Neuronal stem cell (in vitro differentiated cells): ENCODE measurements at regions not wholly inside any gene's neighbourhood (a gene's known extent, or its start where the extent isn't known, plus 50 kb on each side); places are given as distances from the start of the nearest gene placed in this dataset. TPM values are rescaled to one million over a fixed set of nuclear protein-coding genes. Genes with fewer than 3 reads are reported as not detected.

Source experiments
- DNase-seq: peaks from one replicate; pipeline ENCODE4 v3.0.0-alpha.2; 2013; ENCODE audit warnings: low spot score
- H2AFZ ChIP-seq: one replicate; pipeline ENCODE4 v1.6.1; 2013; ENCODE audit warnings: mild to moderate bottlenecking, low read length, inconsistent platforms
- H2AK5ac ChIP-seq: 2 replicates; pipeline ENCODE4 v1.6.1; 2013; ENCODE audit warnings: low read depth, mild to moderate bottlenecking, inconsistent platforms, low read length, moderate library complexity, mixed read lengths
- H2BK120ac ChIP-seq: 2 replicates; pipeline ENCODE4 v1.6.1; 2013; ENCODE audit warnings: low read depth, mild to moderate bottlenecking, inconsistent platforms, low read length, moderate library complexity, mixed read lengths
- H2BK12ac ChIP-seq: one replicate; pipeline ENCODE4 v1.6.1; 2013; ENCODE audit warnings: low read length, inconsistent platforms
- H2BK15ac ChIP-seq: 2 replicates; pipeline ENCODE4 v1.6.1; 2013; ENCODE audit warnings: mild to moderate bottlenecking, low read length, inconsistent platforms, mixed read lengths
- H2BK5ac ChIP-seq: one replicate; pipeline ENCODE4 v1.6.1; 2013; ENCODE audit warnings: inconsistent platforms, mild to moderate bottlenecking, low read length, moderate library complexity
- H3K14ac ChIP-seq: one replicate; pipeline ENCODE4 v1.6.1; 2013; ENCODE audit warnings: low read length, inconsistent platforms
- H3K18ac ChIP-seq: 2 replicates; pipeline ENCODE4 v1.6.1; 2013; ENCODE audit warnings: low read length, inconsistent platforms
- H3K23ac ChIP-seq: 2 replicates; pipeline ENCODE4 v1.6.1; 2013; ENCODE audit warnings: low read depth, mild to moderate bottlenecking, mixed read lengths, low read length, inconsistent platforms; ENCODE audit not compliant: poor library complexity
- H3K27ac ChIP-seq: replicated peaks from 3 replicates; pipeline ENCODE4 v1.5.1; 2013; ENCODE audit warnings: low read length, inconsistent platforms
- H3K27me3 ChIP-seq, 3 experiments: 2 replicates each; pipeline ENCODE4 v1.6.1; 2013; ENCODE audit warnings: low read length in 3 of 3, mild to moderate bottlenecking in 2 of 3, inconsistent platforms in 1 of 3, low read depth in 1 of 3, mixed read lengths in 1 of 3, moderate library complexity in 1 of 3; ENCODE audit not compliant: control insufficient read depth in 3 of 3, insufficient read depth in 3 of 3
- H3K36me3 ChIP-seq, 2 donors: replicated peaks in 1 of 2; 2 replicates each; pipeline ENCODE4 v1.6.1; 2013; ENCODE audit warnings: low read length in 2 of 2; ENCODE audit not compliant: control insufficient read depth in 2 of 2, insufficient read depth in 2 of 2
- H3K4ac ChIP-seq: 2 replicates; pipeline ENCODE4 v1.6.1; 2013; ENCODE audit warnings: inconsistent platforms, mild to moderate bottlenecking, low read length, moderate library complexity
- H3K4me1 ChIP-seq, 2 donors: 1 replicate in 1 of 2; 2 replicates in 1 of 2; pipeline ENCODE4 v1.6.1; 2013; ENCODE audit warnings: low read length in 2 of 2, low read depth in 1 of 2; ENCODE audit not compliant: control insufficient read depth in 2 of 2, insufficient read depth in 1 of 2
- H3K4me2 ChIP-seq: one replicate; pipeline ENCODE4 v1.6.1; 2013; ENCODE audit warnings: mild to moderate bottlenecking, low read length, inconsistent platforms; ENCODE audit not compliant: insufficient read depth, poor library complexity, severe bottlenecking
- H3K4me3 ChIP-seq, 2 donors: 2 replicates each; pipeline ENCODE4 v1.5.1; 2013; ENCODE audit warnings: low read length in 2 of 2, mild to moderate bottlenecking in 2 of 2, inconsistent platforms in 1 of 2, moderate library complexity in 1 of 2
- H3K79me1 ChIP-seq: one replicate; pipeline ENCODE4 v1.6.1; 2013; ENCODE audit warnings: low read depth, mild to moderate bottlenecking, inconsistent platforms, low read length, moderate library complexity
- H3K9ac ChIP-seq: one replicate; pipeline ENCODE4 v1.6.1; 2013; ENCODE audit warnings: mild to moderate bottlenecking, low read depth, low read length, inconsistent platforms; ENCODE audit not compliant: poor library complexity
- H3K9me3 ChIP-seq, 2 donors: replicated peaks in 1 of 2; 2 replicates each; pipeline versions ENCODE3 to v1.6.1; 2013; ENCODE audit warnings: low read length in 2 of 2, mild to moderate bottlenecking in 2 of 2, inconsistent platforms in 1 of 2, low read depth in 1 of 2, mixed read lengths in 1 of 2, moderate library complexity in 1 of 2; ENCODE audit not compliant: control insufficient read depth in 2 of 2, insufficient read depth in 1 of 2
- H4K8ac ChIP-seq: one replicate; pipeline ENCODE4 v1.6.1; 2013; ENCODE audit warnings: low read depth, mild to moderate bottlenecking, inconsistent platforms, low read length, moderate library complexity
- H4K91ac ChIP-seq: one replicate; pipeline ENCODE4 v1.6.1; 2013; ENCODE audit warnings: low read length, low read depth, mild to moderate bottlenecking, inconsistent platforms; ENCODE audit not compliant: poor library complexity
- WGBS, 2 donors: extraction: QIAGEN DNeasy Blood & Tissue Kit; methylation state at CpG; one replicate each; pipeline ENCODE4 v1.1.7; 2013; ENCODE audit warnings: missing lambda C conversion rate in 2 of 2, mixed read lengths in 1 of 2; ENCODE audit not compliant: insufficient read length in 2 of 2, insufficient replicate concordance in 1 of 2; ENCODE audit errors: extremely low coverage in 2 of 2; 5-methylcytosine and 5-hydroxymethylcytosine counted together
- small RNA-seq: library from polyadenylated mRNA; stranded (forward); fragments of <200 nt; extraction: miRNeasy Mini kit (QIAGEN cat#:217004); gene quantifications from one replicate; pipeline ENCODE3, GENCODE V24; 2013; ENCODE audit not compliant: insufficient read depth

GRCh38 chr5:163387589-163388343, 49.6 kb upstream of the CCNG1 start:
- WGBS, 2 donors = 100% methylated on average over 2 of the region's 5 CpGs; no CpG with 5 or more reads in 1 of the 2 donors
- Histone ChIP-seq H2AFZ (no peak overlapping the region), H3K9ac (no peak overlapping the region), H3K4me2 (no peak overlapping the region), H2AK5ac (no peak overlapping the region), H2BK12ac (no peak overlapping the region), H3K27me3 (no peaks in the 10 kb centered on the region), H3K27ac (no peak overlapping the region), H3K36me3 (no peaks in the 10 kb centered on the region), H3K4me1 (peaks cover 0 to 2% of the 10 kb centered on the region in 2 donors), H4K8ac (no peak overlapping the region), H3K14ac (no peak overlapping the region), H2BK5ac (no peak overlapping the region), H2BK15ac (no peak overlapping the region), H4K91ac (no peak overlapping the region), H2BK120ac (no peak overlapping the region), H3K79me1 (no peaks in the 10 kb centered on the region), H3K23ac (no peak overlapping the region), H3K9me3 (no peaks in the 10 kb centered on the region), H3K18ac (no peak overlapping the region), H3K4me3 (no peak overlapping the region), H3K4ac (no peak overlapping the region)
- no peak for DNase-seq

Small RNAs in the stretch of these regions (small RNA-seq; reads per million reads assigned to genes)
- gene RNU6-164P = not detected
